Esophagus squamous epithelium (tissue), 5 donors: ENCODE measurements at regions not wholly inside any gene's neighbourhood (a gene's known extent, or its start where the extent isn't known, plus 50 kb on each side); places are given as distances from the start of the nearest gene placed in this dataset.

Experiments used
- DNase-seq: peaks from one replicate; lab custom pipeline; 2025; lab: John Stamatoyannopoulos, UW
- H3K27ac ChIP-seq, 4 donors: fragments of 200-600 bp; sonication (generic); one replicate each; pipeline ENCODE4 v1.5.1; 2016 to 2019; ENCODE audit warnings: mild to moderate bottlenecking in 1 of 4
- H3K27me3 ChIP-seq, 4 donors: fragments of 200-600 bp; sonication (generic); 1 replicate in 3 of 4; 2 replicates in 1 of 4; pipeline versions ENCODE4 v1.5.1 to v1.6.0; 2017 to 2021; ENCODE audit warnings: antibody characterized with exemption in 1 of 4
- H3K36me3 ChIP-seq, 3 donors: fragments of 200-600 bp; sonication (generic); one replicate each; pipeline ENCODE4 v1.5.1; 2016 to 2019
- H3K4me1 ChIP-seq, 3 donors: fragments of 200-600 bp; sonication (generic); one replicate each; pipeline ENCODE4 v1.5.1; 2017 to 2019
- H3K4me3 ChIP-seq, 4 donors: fragments of 200-600 bp; sonication (generic); 1 replicate in 3 of 4; 2 replicates in 1 of 4; pipeline ENCODE4 v1.5.1; 2016 to 2019; ENCODE audit warnings: mild to moderate bottlenecking in 2 of 4, moderate library complexity in 1 of 4
- H3K9me3 ChIP-seq, 3 donors: fragments of 200-600 bp; sonication (generic); one replicate each; pipeline ENCODE4 v1.5.1; 2016 to 2019
- POLR2A ChIP-seq, 4 donors: fragments of 450-650 bp; IDR thresholded peaks; one replicate each; pipeline ENCODE4 v1.6.1; 2017; ENCODE audit warnings: antibody characterized with exemption in 4 of 4, mild to moderate bottlenecking in 4 of 4, moderate library complexity in 3 of 4
- WGBS, 2 donors: methylation state at CpG; one replicate each; pipeline ENCODE4 v1.1.5; 2018; 5-methylcytosine and 5-hydroxymethylcytosine counted together
- intact Hi-C: fragments of 100-400 bp; cut with DNase I; formaldehyde crosslinking; loops from one replicate; pipeline ENCODE4 v1.15.0; 2022
- TF ChIP-seq, protein P1 (sequence below), 6 experiments: fragments of 450-650 bp in 4 of 6; fragments of 200-600 bp in 2 of 6; sonication (generic) in 2 of 6; IDR thresholded peaks; one replicate each; pipeline ENCODE4 v1.5.1; 2016 to 2019; ENCODE audit warnings: antibody characterized with exemption in 6 of 6, mild to moderate bottlenecking in 4 of 6, moderate library complexity in 4 of 6
- donor health status: DM: yes; HTN: yes; CAD: no.

- 64 to 74% methylated on average over 5 to 9 of the region's 9 CpGs for WGBS, 2 donors
- Histone ChIP-seq H3K36me3 (no peaks in the 10 kb centered on the region), H3K4me1 (no peaks in the 10 kb centered on the region), H3K27me3 (no peaks in the 10 kb centered on the region), H3K4me3 (no peak overlapping the region), H3K9me3 (no peaks in the 10 kb centered on the region), H3K27ac (no peak overlapping the region)
- DNase-seq, result no peak
- intact Hi-C loops, result no loop called here
- TF ChIP-seq POLR2A (IDR thresholded peaks at IDR 0.05), result no peak
- TF ChIP-seq, protein P1, sequence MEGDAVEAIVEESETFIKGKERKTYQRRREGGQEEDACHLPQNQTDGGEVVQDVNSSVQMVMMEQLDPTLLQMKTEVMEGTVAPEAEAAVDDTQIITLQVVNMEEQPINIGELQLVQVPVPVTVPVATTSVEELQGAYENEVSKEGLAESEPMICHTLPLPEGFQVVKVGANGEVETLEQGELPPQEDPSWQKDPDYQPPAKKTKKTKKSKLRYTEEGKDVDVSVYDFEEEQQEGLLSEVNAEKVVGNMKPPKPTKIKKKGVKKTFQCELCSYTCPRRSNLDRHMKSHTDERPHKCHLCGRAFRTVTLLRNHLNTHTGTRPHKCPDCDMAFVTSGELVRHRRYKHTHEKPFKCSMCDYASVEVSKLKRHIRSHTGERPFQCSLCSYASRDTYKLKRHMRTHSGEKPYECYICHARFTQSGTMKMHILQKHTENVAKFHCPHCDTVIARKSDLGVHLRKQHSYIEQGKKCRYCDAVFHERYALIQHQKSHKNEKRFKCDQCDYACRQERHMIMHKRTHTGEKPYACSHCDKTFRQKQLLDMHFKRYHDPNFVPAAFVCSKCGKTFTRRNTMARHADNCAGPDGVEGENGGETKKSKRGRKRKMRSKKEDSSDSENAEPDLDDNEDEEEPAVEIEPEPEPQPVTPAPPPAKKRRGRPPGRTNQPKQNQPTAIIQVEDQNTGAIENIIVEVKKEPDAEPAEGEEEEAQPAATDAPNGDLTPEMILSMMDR (IDR thresholded peaks at IDR 0.05), result no peak
Measured at GRCh38 chr13:106234636-106235035, 300.8 kb downstream of the EFNB2 start.

GRCh38 chr13:106233134-106233735 lies 302.2 kb downstream of the EFNB2 start:
- Histone ChIP-seq H3K27ac (no peak overlapping the region), H3K36me3 (no peaks in the 10 kb centered on the region), H3K9me3 (no peaks in the 10 kb centered on the region), H3K27me3 (no peaks in the 10 kb centered on the region), H3K4me1 (no peaks in the 10 kb centered on the region), H3K4me3 (no peak overlapping the region)
- DNase-seq, result no peak
- intact Hi-C loops, result no loop called here
- no peak for TF ChIP-seq POLR2A (IDR thresholded peaks at IDR 0.05)
- TF ChIP-seq, protein P1 (IDR thresholded peaks at IDR 0.05), result no peak
- WGBS, 2 donors, result 69 to 78% methylated on average over 1 of the region's 1 CpG

- Histone ChIP-seq H3K4me1 (no peaks in the 10 kb centered on the region), H3K27ac (no peak overlapping the region), H3K27me3 (no peaks in the 10 kb centered on the region), H3K9me3 (no peaks in the 10 kb centered on the region), H3K36me3 (no peaks in the 10 kb centered on the region), H3K4me3 (no peak overlapping the region)
- intact Hi-C loops, result no loop called here
- no peak for TF ChIP-seq POLR2A (IDR thresholded peaks at IDR 0.05)
- TF ChIP-seq, protein P1 (IDR thresholded peaks at IDR 0.05), result no peak
- no peak for DNase-seq
- WGBS, 2 donors, result 24 to 46% methylated on average over 3 of the region's 3 CpGs
Measured at GRCh38 chr13:106232681-106233080, 302.8 kb downstream of the EFNB2 start.

- no peaks in the 10 kb centered on the region for H3K9me3 ChIP-seq
- 43 to 50% methylated on average over 1 of the region's 1 CpG for WGBS, 2 donors
- H3K27ac ChIP-seq, result no peak overlapping the region
- no peaks in the 10 kb centered on the region for H3K4me1 ChIP-seq
- no peak for DNase-seq
- H3K36me3 ChIP-seq, result no peaks in the 10 kb centered on the region
- TF ChIP-seq POLR2A (IDR thresholded peaks at IDR 0.05), result no peak
- TF ChIP-seq, protein P1 (IDR thresholded peaks at IDR 0.05), result no peak
- no peaks in the 10 kb centered on the region for H3K27me3 ChIP-seq
- intact Hi-C loops, result no loop called here
- no peak overlapping the region for H3K4me3 ChIP-seq
Measured at GRCh38 chr13:106230450-106230849, 305.0 kb downstream of the EFNB2 start.

DNA sequence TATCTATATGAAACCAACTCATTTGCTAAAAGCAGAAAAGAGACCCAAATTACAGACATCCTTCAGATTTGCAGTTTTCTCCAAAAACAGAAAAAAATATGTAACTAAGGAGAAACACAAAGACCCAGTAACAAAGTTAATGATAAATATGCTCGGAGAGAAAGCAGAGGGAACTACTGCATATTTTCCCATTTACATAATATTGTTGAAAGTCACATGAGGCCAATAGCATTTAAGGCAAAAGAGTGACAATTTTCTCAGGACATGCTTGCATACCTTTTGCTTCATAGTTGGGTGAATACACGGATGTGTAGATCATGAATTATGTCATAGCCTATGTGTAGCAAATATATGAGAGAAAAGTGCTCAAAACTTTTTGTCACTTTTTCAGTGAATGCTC lies 310.3 kb downstream of the EFNB2 start:
- Histone ChIP-seq H3K27me3 (no peaks in the 10 kb centered on the region), H3K4me1 (no peaks in the 10 kb centered on the region), H3K36me3 (no peaks in the 10 kb centered on the region), H3K9me3 (no peaks in the 10 kb centered on the region), H3K4me3 (no peak overlapping the region), H3K27ac (no peak overlapping the region)
- no peak for DNase-seq
- intact Hi-C loops, result no loop called here
- WGBS, 2 donors, result 62 to 82% methylated on average over 2 of the region's 2 CpGs
- TF ChIP-seq POLR2A (IDR thresholded peaks at IDR 0.05), result no peak
- TF ChIP-seq, protein P1 (IDR thresholded peaks at IDR 0.05), result no peak
